ENCODE measurements at regions not wholly inside any gene's neighbourhood (a gene's known extent, or its start where the extent isn't known, plus 50 kb on each side); places are given as distances from the start of the nearest gene placed in this dataset.

DNA sequence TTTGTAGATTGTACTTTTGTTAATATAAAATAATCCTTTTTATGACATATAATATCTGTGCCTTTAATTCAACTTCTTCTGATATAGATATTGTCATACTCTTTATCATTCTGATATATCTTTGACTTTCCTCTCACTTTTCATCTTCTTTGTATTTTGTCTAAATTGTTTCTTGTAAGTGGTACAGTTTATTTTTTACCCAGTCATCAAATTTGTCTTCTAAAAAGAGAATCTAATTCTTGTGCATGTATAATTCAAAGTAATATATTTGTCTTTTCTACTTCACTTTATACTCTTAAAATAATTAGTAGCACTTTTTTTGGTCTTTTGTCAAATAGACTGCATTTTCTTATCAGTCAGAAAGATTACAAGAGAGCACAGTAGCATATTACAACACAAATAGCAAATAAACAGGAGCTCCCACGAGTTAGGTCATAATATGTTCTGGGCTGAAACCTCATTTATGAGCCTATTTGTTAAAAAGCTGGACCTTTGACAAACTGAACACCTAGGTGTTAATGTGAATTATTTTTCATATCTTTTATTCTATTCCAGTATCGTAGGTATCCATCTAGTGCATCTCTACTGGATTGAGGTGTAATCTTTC lies 379.7 kb upstream of the B3GALT2 start:
- TF ChIP-seq, protein P1, sequence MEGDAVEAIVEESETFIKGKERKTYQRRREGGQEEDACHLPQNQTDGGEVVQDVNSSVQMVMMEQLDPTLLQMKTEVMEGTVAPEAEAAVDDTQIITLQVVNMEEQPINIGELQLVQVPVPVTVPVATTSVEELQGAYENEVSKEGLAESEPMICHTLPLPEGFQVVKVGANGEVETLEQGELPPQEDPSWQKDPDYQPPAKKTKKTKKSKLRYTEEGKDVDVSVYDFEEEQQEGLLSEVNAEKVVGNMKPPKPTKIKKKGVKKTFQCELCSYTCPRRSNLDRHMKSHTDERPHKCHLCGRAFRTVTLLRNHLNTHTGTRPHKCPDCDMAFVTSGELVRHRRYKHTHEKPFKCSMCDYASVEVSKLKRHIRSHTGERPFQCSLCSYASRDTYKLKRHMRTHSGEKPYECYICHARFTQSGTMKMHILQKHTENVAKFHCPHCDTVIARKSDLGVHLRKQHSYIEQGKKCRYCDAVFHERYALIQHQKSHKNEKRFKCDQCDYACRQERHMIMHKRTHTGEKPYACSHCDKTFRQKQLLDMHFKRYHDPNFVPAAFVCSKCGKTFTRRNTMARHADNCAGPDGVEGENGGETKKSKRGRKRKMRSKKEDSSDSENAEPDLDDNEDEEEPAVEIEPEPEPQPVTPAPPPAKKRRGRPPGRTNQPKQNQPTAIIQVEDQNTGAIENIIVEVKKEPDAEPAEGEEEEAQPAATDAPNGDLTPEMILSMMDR (IDR thresholded peaks at IDR 0.05; ENCODE audit: control extremely low read depth, extremely low read depth, low read depth, missing control alignments): no peak
- POLR2A ChIA-PET: no interaction called here
- DNase-seq (ENCODE audit: extremely low spot score): no peak
- CTCF ChIA-PET: interaction anchor here (0.8 kb wide), 1 partner anchor 94 kb away, joined by 3 read pairs; no protein-coding TSS in a partner anchor

DNA sequence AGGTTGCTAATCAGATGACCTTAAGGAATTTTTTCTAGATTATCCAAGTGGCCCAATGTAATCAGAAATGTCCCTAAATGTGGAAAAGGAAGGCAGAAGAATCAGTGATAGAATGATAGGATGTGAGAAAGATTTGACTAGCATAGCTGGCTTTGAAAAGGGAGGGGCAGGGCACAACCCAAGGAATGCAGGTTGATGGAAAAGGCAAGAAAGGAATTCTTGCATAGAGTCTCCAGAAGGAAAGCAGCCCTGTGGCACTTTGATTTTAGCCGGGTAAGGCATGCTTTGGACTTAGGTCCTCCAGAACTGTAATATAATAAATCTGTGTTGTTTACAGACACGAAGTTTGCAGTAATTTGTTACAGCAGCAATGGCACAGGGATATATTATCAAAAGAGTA lies 375.7 kb upstream of the B3GALT2 start:
- no peak for DNase-seq (ENCODE audit: extremely low spot score)
- ChIA-PET POLR2A (no interaction called here), CTCF (interaction anchor here (1.0 kb wide), 1 partner anchor 29 kb away, joined by 3 read pairs; no protein-coding TSS in a partner anchor)
- TF ChIP-seq, protein P1 (IDR thresholded peaks at IDR 0.05; ENCODE audit: control extremely low read depth, extremely low read depth, low read depth, missing control alignments): no peak

DNA sequence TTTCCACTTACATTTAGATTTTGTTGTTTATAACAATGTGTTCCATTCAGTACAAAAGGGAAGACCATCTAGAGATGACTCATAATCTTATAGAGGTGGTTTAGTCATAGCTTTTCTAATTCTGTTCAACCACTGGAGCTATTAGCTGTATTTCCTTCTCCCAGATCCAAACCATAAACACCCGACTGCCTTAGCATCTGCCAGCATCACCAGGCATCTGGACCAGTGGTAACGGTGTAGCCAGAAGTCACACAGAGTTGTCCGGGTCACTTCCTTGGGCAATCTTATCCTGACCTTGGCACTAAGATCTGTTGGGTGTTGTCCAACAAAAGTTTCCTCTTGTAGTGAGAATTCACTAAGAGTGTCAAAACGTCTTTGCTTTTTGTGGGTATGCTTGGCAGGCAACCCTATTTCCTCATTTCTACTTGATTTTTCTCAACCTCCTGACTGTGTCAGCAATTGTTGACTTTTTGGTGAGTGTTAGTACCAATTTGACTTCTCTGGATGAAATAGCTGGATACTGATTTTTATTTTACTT lies 372.1 kb upstream of the B3GALT2 start:
- CTCF ChIA-PET: no interaction called here
- POLR2A ChIA-PET: no interaction called here
- TF ChIP-seq, protein P1 (IDR thresholded peaks at IDR 0.05; ENCODE audit: control extremely low read depth, extremely low read depth, low read depth, missing control alignments): no peak
- DNase-seq (ENCODE audit: extremely low spot score): no peak

DNA sequence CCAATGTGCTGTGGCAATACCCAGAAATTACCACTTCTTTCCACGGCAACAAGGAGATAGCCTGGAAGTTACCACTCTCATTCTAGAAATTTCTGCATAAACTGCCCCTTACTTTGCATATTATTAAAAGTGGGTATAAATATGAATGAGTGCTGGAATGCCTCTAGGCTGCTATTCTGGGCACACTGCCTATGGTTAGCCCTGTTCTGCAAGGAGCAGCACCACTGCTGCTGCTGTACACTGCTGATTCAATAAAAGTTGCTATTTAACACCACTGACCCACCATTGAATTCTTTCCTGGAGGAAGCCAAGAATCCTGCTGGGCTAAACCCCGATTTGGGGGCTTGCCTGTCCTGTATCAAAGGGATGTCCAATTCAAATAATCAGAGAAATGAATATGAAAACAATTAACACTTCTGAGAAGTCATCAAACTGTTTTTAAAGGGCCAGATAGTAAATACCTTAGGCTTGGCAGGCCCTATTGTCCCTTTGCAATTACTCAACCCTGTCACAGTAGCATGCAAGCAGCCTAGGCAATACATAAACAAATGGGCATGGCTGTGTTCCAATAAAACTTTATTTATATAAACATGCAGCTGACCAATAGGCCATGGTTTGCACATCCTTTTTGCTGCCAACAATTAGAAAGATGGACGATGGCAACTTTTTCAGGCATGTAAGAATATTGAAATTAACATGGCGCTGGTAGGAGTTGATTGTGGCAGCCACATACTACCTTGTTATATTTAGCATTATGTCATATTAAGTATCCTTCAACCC lies 369.4 kb upstream of the B3GALT2 start:
- CTCF ChIA-PET: no interaction called here
- TF ChIP-seq, protein P1 (IDR thresholded peaks at IDR 0.05; ENCODE audit: control extremely low read depth, extremely low read depth, low read depth, missing control alignments): no peak
- DNase-seq (ENCODE audit: extremely low spot score): no peak
- POLR2A ChIA-PET: no interaction called here

DNA sequence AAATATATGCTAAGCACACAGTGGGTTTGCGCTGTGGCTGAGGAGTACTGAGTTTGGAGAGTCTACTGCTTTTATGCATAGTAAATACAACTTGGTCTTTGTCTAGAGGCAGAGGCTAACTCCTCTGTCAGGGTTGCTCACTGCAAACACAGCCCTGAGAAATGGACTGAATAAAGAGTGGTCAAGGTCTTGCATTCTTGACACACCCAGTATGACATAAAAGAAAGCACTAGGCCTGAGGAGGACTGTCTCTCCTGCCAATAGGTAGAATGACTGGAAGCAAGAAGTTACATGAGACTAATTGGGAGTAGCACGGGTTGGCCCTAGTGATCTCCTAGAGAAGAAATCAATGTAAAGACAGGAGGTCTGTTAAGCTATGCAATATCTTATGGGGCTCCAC lies 367.2 kb upstream of the B3GALT2 start:
- no peak for DNase-seq (ENCODE audit: extremely low spot score)
- CTCF ChIA-PET: no interaction called here
- TF ChIP-seq, protein P1 (IDR thresholded peaks at IDR 0.05; ENCODE audit: control extremely low read depth, extremely low read depth, low read depth, missing control alignments): no peak
- POLR2A ChIA-PET: no interaction called here

DNA sequence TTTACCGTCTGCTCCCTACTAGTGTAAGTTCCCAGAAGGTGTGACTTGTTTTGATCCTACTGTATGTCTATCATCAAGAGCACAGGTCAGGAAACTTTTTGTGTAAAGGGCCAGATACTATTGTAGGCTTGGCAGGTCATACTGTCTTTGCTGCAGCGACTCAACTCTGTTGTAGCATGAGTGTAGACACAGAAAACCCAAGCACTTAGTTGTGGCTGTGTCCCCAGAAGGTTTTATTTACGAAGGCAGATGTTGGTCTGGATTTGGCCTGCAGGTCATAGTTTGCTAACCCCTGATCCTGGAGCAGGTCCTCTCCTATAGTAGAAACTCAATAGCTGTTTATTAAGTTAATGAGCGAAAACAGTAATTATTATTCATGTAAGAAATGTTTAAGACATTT lies 365.9 kb upstream of the B3GALT2 start:
- TF ChIP-seq, protein P1 (IDR thresholded peaks at IDR 0.05; ENCODE audit: control extremely low read depth, extremely low read depth, low read depth, missing control alignments): no peak
- ChIA-PET CTCF (no interaction called here), POLR2A (no interaction called here)

More for the DNA sequence above, 365.9 kb upstream of the B3GALT2 start:
- DNase-seq (ENCODE audit: extremely low spot score): no peak

Measured in GM10248 (cell line).